CD14-positive monocyte (primary cell): ENCODE measurements at regions not wholly inside any gene's neighbourhood (a gene's known extent, or its start where the extent isn't known, plus 50 kb on each side); places are given as distances from the start of the nearest gene placed in this dataset.

Experiments
- DNase-seq, 3 donors: peaks; one replicate each; pipeline ENCODE4 v3.0.0-alpha.2; 2011 to 2022
- H2AFZ ChIP-seq: 2 replicates; pipeline ENCODE4 v1.6.0; 2012; ENCODE audit warnings: mild to moderate bottlenecking, low read depth, low read length, inconsistent platforms; ENCODE audit not compliant: insufficient read depth, poor library complexity, severe bottlenecking
- H3K27ac ChIP-seq, 2 donors: 1 replicate in 1 of 2; 2 replicates in 1 of 2; pipeline ENCODE4 v1.5.1; 2012 to 2013; ENCODE audit warnings: low read length in 2 of 2, control low read depth in 1 of 2, inconsistent platforms in 1 of 2, low read depth in 1 of 2, mild to moderate bottlenecking in 1 of 2
- H3K27me3 ChIP-seq, 2 donors: one replicate each; pipeline versions ENCODE4 v1.6.0 to v1.6.1; 2011 to 2013; ENCODE audit warnings: low read length in 2 of 2; ENCODE audit not compliant: control insufficient read depth in 2 of 2, insufficient read depth in 2 of 2
- H3K36me3 ChIP-seq, 2 donors: replicated peaks in 1 of 2; 1 replicate in 1 of 2; 2 replicates in 1 of 2; pipeline versions ENCODE4 v1.5.1 to v1.6.1; 2012 to 2013; ENCODE audit warnings: low read length in 2 of 2, control low read depth in 1 of 2, inconsistent platforms in 1 of 2, mild to moderate bottlenecking in 1 of 2; ENCODE audit not compliant: insufficient read depth in 2 of 2, control insufficient read depth in 1 of 2
- H3K4me1 ChIP-seq, 2 donors: 1 replicate in 1 of 2; 2 replicates in 1 of 2; pipeline versions ENCODE4 v1.5.1 to v1.6.1; 2012 to 2013; ENCODE audit warnings: low read length in 2 of 2, control low read depth in 1 of 2, inconsistent platforms in 1 of 2, mild to moderate bottlenecking in 1 of 2, moderate library complexity in 1 of 2; ENCODE audit not compliant: insufficient read depth in 2 of 2, control insufficient read depth in 1 of 2
- H3K4me2 ChIP-seq: replicated peaks from 2 replicates; pipeline ENCODE3; 2012; ENCODE audit warnings: low read length, moderate library complexity, mild to moderate bottlenecking; ENCODE audit not compliant: poor library complexity, severe bottlenecking; ENCODE audit errors: extremely low read depth
- H3K4me3 ChIP-seq, 3 experiments: fragments of 200-600 bp in 1 of 3; sonication (generic) in 1 of 3; replicated peaks in 1 of 3; 1 replicate in 2 of 3; 2 replicates in 1 of 3; pipeline ENCODE4 v1.5.1; 2011 to 2013; ENCODE audit warnings: low read length in 3 of 3, mild to moderate bottlenecking in 3 of 3, control low read depth in 2 of 3, low read depth in 2 of 3, inconsistent platforms in 1 of 3, moderate library complexity in 1 of 3
- H3K79me2 ChIP-seq: 2 replicates; pipeline ENCODE4 v1.6.0; 2012; ENCODE audit warnings: mild to moderate bottlenecking, control low read depth, inconsistent platforms, low read length, moderate library complexity; ENCODE audit not compliant: insufficient read depth
- H3K9ac ChIP-seq: 2 replicates; pipeline ENCODE4 v1.6.0; 2017; ENCODE audit warnings: low read length, mild to moderate bottlenecking; ENCODE audit not compliant: insufficient read depth, poor library complexity, severe bottlenecking
- H3K9me3 ChIP-seq, 2 donors: replicated peaks in 1 of 2; 1 replicate in 1 of 2; 2 replicates in 1 of 2; pipeline versions ENCODE4 v1.5.1 to v1.6.1; 2012 to 2013; ENCODE audit warnings: low read length in 2 of 2, control low read depth in 1 of 2; ENCODE audit not compliant: control insufficient read depth in 1 of 2, insufficient read depth in 1 of 2
- H4K20me1 ChIP-seq: 2 replicates; pipeline ENCODE4 v1.6.0; 2012; ENCODE audit warnings: mild to moderate bottlenecking, low read length, control low read depth, moderate library complexity; ENCODE audit not compliant: insufficient read depth
- H3K27ac Mint-ChIP-seq, 7 donors: one replicate each; pipeline ENCODE4 v1.8.0; 2020; ENCODE audit warnings: mild to moderate bottlenecking in 7 of 7, mixed read lengths in 7 of 7, moderate library complexity in 6 of 7, inconsistent platforms in 2 of 7
- H3K27me3 Mint-ChIP-seq, 3 donors: one replicate each; pipeline ENCODE4 v1.8.0; 2021 to 2022; ENCODE audit warnings: low read depth in 3 of 3, mild to moderate bottlenecking in 3 of 3, mixed read lengths in 3 of 3, moderate library complexity in 3 of 3, inconsistent platforms in 1 of 3
- H3K36me3 Mint-ChIP-seq, 2 donors: one replicate each; pipeline ENCODE4 v1.8.0; 2020; ENCODE audit warnings: mixed read lengths in 2 of 2, inconsistent platforms in 1 of 2, mild to moderate bottlenecking in 1 of 2
- H3K4me1 Mint-ChIP-seq: one replicate; pipeline ENCODE4 v1.8.0; 2020; ENCODE audit warnings: mild to moderate bottlenecking, mixed read lengths
- H3K4me3 Mint-ChIP-seq, 2 donors: one replicate each; pipeline ENCODE4 v1.8.0; 2020; ENCODE audit warnings: mild to moderate bottlenecking in 2 of 2, mixed read lengths in 2 of 2, moderate library complexity in 1 of 2
- H3K9me3 Mint-ChIP-seq, 7 donors: one replicate each; pipeline ENCODE4 v1.8.0; 2020 to 2022; ENCODE audit warnings: mixed read lengths in 7 of 7, mild to moderate bottlenecking in 6 of 7, moderate library complexity in 6 of 7, inconsistent platforms in 2 of 7
- WGBS: methylation state at CpG from one replicate; pipeline ENCODE4 v1.1.5; 2013; ENCODE audit warnings: missing lambda C conversion rate; ENCODE audit not compliant: insufficient coverage; 5-methylcytosine and 5-hydroxymethylcytosine counted together
- intact Hi-C, 2 donors: fragments of 100-400 bp; cut with micrococcal nuclease; formaldehyde crosslinking; loops; one replicate each; pipeline versions ENCODE4 v1.15.0 to v1.15.1; 2023
- TF ChIP-seq, protein P1 (sequence below): fragments of 200-600 bp; IDR thresholded peaks from one replicate; pipeline ENCODE4 v1.8.0; 2022; ENCODE audit warnings: antibody characterized with exemption, mild to moderate bottlenecking

DNA sequence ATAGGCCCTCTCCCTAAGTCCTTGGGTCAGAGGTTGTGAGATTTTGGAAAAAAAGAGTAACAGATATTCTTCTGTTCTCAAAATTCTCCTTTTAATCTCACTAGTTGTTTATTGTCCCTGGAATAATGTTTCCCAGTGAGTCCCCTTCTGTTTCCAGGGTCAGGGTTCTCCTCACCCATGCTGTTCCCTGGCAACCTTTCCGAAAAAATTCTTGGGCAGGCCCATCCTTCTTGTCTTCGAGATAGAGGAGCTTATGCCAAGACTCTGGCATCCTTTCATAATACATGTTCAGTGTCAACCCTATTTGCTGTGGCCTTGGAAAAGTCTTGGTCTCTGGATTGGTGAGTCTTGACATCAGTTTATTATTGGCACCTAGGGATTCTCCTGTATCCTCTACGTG, 212.4 kb upstream of the FAR2 start:
- no peak for DNase-seq
- no peaks in the 10 kb centered on the region for H3K4me1 Mint-ChIP-seq
- peaks cover 0 to 2% (median 0%) of the 10 kb centered on the region in 3 donors for H3K27me3 Mint-ChIP-seq
- 100% methylated on average over 1 of the region's 3 CpGs for WGBS
- Histone ChIP-seq H3K36me3 (no peaks in the 10 kb centered on the region), H2AFZ (no peak overlapping the region), H3K4me1 (no peaks in the 10 kb centered on the region), H3K27me3 (no peaks in the 10 kb centered on the region), H3K9me3 (no peaks in the 10 kb centered on the region), H3K4me2 (no peak overlapping the region), H3K9ac (no peak overlapping the region), H3K27ac (no peak overlapping the region), H3K4me3 (no peak overlapping the region), H3K79me2 (no peaks in the 10 kb centered on the region), H4K20me1 (no peaks in the 10 kb centered on the region)
- H3K9me3 Mint-ChIP-seq = no peaks in the 10 kb centered on the region
- intact Hi-C loops = no loop called here
- TF ChIP-seq, protein P1, sequence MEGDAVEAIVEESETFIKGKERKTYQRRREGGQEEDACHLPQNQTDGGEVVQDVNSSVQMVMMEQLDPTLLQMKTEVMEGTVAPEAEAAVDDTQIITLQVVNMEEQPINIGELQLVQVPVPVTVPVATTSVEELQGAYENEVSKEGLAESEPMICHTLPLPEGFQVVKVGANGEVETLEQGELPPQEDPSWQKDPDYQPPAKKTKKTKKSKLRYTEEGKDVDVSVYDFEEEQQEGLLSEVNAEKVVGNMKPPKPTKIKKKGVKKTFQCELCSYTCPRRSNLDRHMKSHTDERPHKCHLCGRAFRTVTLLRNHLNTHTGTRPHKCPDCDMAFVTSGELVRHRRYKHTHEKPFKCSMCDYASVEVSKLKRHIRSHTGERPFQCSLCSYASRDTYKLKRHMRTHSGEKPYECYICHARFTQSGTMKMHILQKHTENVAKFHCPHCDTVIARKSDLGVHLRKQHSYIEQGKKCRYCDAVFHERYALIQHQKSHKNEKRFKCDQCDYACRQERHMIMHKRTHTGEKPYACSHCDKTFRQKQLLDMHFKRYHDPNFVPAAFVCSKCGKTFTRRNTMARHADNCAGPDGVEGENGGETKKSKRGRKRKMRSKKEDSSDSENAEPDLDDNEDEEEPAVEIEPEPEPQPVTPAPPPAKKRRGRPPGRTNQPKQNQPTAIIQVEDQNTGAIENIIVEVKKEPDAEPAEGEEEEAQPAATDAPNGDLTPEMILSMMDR = no peak
- no peak overlapping the region for H3K27ac Mint-ChIP-seq
- no peaks in the 10 kb centered on the region for H3K36me3 Mint-ChIP-seq
- no peak overlapping the region for H3K4me3 Mint-ChIP-seq

DNA sequence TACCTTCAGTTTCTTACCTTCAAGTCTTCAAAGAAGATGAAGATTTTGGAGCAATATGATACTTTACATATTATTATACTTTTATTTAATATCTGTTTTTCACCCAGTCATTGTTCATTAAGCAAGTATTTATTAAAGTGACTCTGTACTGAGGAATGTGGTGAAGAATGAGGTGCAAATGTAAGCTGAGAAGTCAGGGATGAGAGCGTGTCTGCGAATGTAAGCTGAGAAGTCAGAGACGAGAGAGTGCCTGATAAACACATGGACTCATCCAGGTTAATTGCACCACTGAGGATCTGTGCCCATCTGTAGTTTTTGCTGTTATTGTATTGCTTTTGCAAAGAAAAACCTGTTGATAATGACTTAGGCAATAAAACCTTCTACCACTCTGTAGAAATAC, 211.9 kb upstream of the FAR2 start:
- no peaks in the 10 kb centered on the region for H3K27me3 ChIP-seq
- H3K4me3 ChIP-seq = no peak overlapping the region
- no peak overlapping the region for H2AFZ ChIP-seq
- intact Hi-C loops = no loop called here
- H3K27ac Mint-ChIP-seq = no peak overlapping the region
- no peaks in the 10 kb centered on the region for H3K36me3 Mint-ChIP-seq
- no peak for DNase-seq
- H4K20me1 ChIP-seq = no peaks in the 10 kb centered on the region
- no peak overlapping the region for H3K4me3 Mint-ChIP-seq
- WGBS = 100% methylated on average over 1 of the region's 3 CpGs
- H3K79me2 ChIP-seq = no peaks in the 10 kb centered on the region
- peaks cover 0 to 2% (median 0%) of the 10 kb centered on the region in 3 donors for H3K27me3 Mint-ChIP-seq
- no peaks in the 10 kb centered on the region for H3K4me1 ChIP-seq
- H3K27ac ChIP-seq = no peak overlapping the region
- no peaks in the 10 kb centered on the region for H3K9me3 ChIP-seq
- H3K9ac ChIP-seq = no peak overlapping the region
- H3K9me3 Mint-ChIP-seq = no peaks in the 10 kb centered on the region
- TF ChIP-seq, protein P1 = no peak
- H3K4me1 Mint-ChIP-seq = no peaks in the 10 kb centered on the region
- H3K36me3 ChIP-seq = no peaks in the 10 kb centered on the region
- no peak overlapping the region for H3K4me2 ChIP-seq
